H1 (cell line): ENCODE measurements at regions not wholly inside any gene's neighbourhood (a gene's known extent, or its start where the extent isn't known, plus 50 kb on each side); places are given as distances from the start of the nearest gene placed in this dataset.

Experiments used
- CTCF ChIA-PET: fragments of 300-600 bp; sonication (Branson Sonifier 250); formaldehyde crosslinking; loops from one replicate; lab custom pipeline; 2021; ENCODE audit not compliant: partially characterized antibody; lab: Charles Lee
- POLR2A ChIA-PET: fragments of 300-600 bp; sonication (Branson Sonifier 250); formaldehyde crosslinking; loops from one replicate; lab custom pipeline; 2021; ENCODE audit warnings: inconsistent platforms; ENCODE audit not compliant: partially characterized antibody; lab: Charles Lee
- DNase-seq, 2 experiments: peaks; one replicate each; pipeline versions ENCODE4 v3.0.0 to v3.0.0-alpha.2; 2010 to 2022; ENCODE audit warnings: low spot score in 2 of 2, low read depth in 1 of 2, mixed read lengths in 1 of 2
- FAIRE-seq: peaks from 2 replicates; lab custom pipeline; 2011; peaks lifted over from hg19 to GRCh38; lab: Jason Lieb, UNC
- H2AFZ ChIP-seq: 2 replicates; pipeline ENCODE4 v1.8.1; 2012; ENCODE audit warnings: low read length, inconsistent platforms
- H2AK5ac ChIP-seq: 2 replicates; pipeline ENCODE4 v1.6.1; 2013; ENCODE audit warnings: low read depth, low read length
- H2BK120ac ChIP-seq: replicated peaks from 2 replicates; pipeline ENCODE3; 2013; ENCODE audit warnings: low read depth, low read length, inconsistent platforms
- H2BK12ac ChIP-seq: 2 replicates; pipeline ENCODE4 v1.6.1; 2013; ENCODE audit warnings: low read depth, low read length
- H2BK15ac ChIP-seq: 2 replicates; pipeline ENCODE4 v1.6.1; 2013; ENCODE audit warnings: low read length
- H2BK20ac ChIP-seq: 2 replicates; pipeline ENCODE4 v1.6.1; 2013; ENCODE audit warnings: low read length
- H2BK5ac ChIP-seq: 2 replicates; pipeline ENCODE4 v1.6.1; 2013; ENCODE audit warnings: low read depth, low read length
- H3K14ac ChIP-seq: 2 replicates; pipeline ENCODE4 v1.6.1; 2013; ENCODE audit warnings: inconsistent platforms; ENCODE audit not compliant: insufficient read length
- H3K18ac ChIP-seq: 2 replicates; pipeline ENCODE4 v1.6.1; 2013; ENCODE audit warnings: low read length; ENCODE audit errors: extremely low read depth
- H3K23ac ChIP-seq: 2 replicates; pipeline ENCODE4 v1.6.1; 2013; ENCODE audit warnings: inconsistent platforms; ENCODE audit not compliant: insufficient read length
- H3K23me2 ChIP-seq: 2 replicates; pipeline ENCODE4 v1.6.1; 2013; ENCODE audit warnings: low read depth, low read length
- H3K27ac ChIP-seq: 2 replicates; pipeline ENCODE4 v1.6.1; 2011; ENCODE audit warnings: low read depth, low read length, inconsistent platforms
- H3K27me3 ChIP-seq, 4 experiments: replicated peaks in 1 of 4; 1 replicate in 1 of 4; 2 replicates in 3 of 4; pipeline versions ENCODE4 v1.6.1 to v1.8.1; 2011 to 2013; ENCODE audit warnings: low read length in 3 of 4, mild to moderate bottlenecking in 3 of 4, inconsistent platforms in 2 of 4, mixed read lengths in 2 of 4, moderate library complexity in 1 of 4; ENCODE audit not compliant: control insufficient read depth in 3 of 4, insufficient read depth in 3 of 4; ENCODE audit errors: extremely low read depth in 1 of 4
- H3K36me3 ChIP-seq, 4 experiments: 2 replicates each; pipeline versions ENCODE4 v1.6.1 to v1.8.1; 2011 to 2013; ENCODE audit warnings: mild to moderate bottlenecking in 4 of 4, low read length in 3 of 4, moderate library complexity in 2 of 4, control low read depth in 1 of 4, inconsistent platforms in 1 of 4; ENCODE audit not compliant: insufficient read depth in 4 of 4, control insufficient read depth in 2 of 4
- H3K4ac ChIP-seq: replicated peaks from 2 replicates; pipeline ENCODE3; 2013; ENCODE audit warnings: low read length, low read depth, mixed read lengths, inconsistent platforms; ENCODE audit not compliant: insufficient read length
- H3K4me1 ChIP-seq, 4 experiments: replicated peaks in 1 of 4; 1 replicate in 1 of 4; 2 replicates in 3 of 4; pipeline versions ENCODE4 v1.6.1 to v1.8.1; 2011 to 2013; ENCODE audit warnings: low read length in 3 of 4, inconsistent platforms in 2 of 4, mixed read lengths in 1 of 4; ENCODE audit not compliant: insufficient read depth in 4 of 4, control insufficient read depth in 3 of 4
- H3K4me2 ChIP-seq, 2 experiments: 2 replicates each; pipeline versions ENCODE4 v1.6.1 to v1.8.1; 2011 to 2013; ENCODE audit warnings: low read depth in 2 of 2, low read length in 2 of 2, control low read depth in 1 of 2, inconsistent platforms in 1 of 2, mild to moderate bottlenecking in 1 of 2; ENCODE audit not compliant: insufficient read depth in 1 of 2
- H3K4me3 ChIP-seq, 4 experiments: fragments of 200-600, 300-600 bp in 1 of 4; sonication (generic), shearing (Covaris generic), sonication (Bioruptor Twin) in 1 of 4; 2 replicates each; pipeline versions ENCODE4 v1.5.1 to v1.8.1; 2011 to 2016; ENCODE audit warnings: low read length in 4 of 4, low read depth in 3 of 4, control low read depth in 2 of 4, inconsistent platforms in 2 of 4, mild to moderate bottlenecking in 2 of 4, mixed read lengths in 1 of 4, moderate library complexity in 1 of 4; ENCODE audit not compliant: insufficient read depth in 2 of 4; ENCODE audit errors: extremely low read depth in 1 of 4
- H3K56ac ChIP-seq: replicated peaks from 2 replicates; pipeline ENCODE3; 2013; ENCODE audit warnings: low read depth, mild to moderate bottlenecking, mixed read lengths, low read length, inconsistent platforms; ENCODE audit not compliant: insufficient read length
- H3K79me1 ChIP-seq: 2 replicates; pipeline ENCODE4 v1.6.1; 2013; ENCODE audit warnings: low read depth, low read length, control low read depth
- H3K79me2 ChIP-seq, 2 experiments: 2 replicates each; pipeline versions ENCODE4 v1.6.1 to v1.8.1; 2012 to 2013; ENCODE audit warnings: low read length in 2 of 2, mild to moderate bottlenecking in 2 of 2, inconsistent platforms in 1 of 2; ENCODE audit not compliant: insufficient read depth in 2 of 2, control insufficient read depth in 1 of 2
- H3K9ac ChIP-seq, 4 experiments: replicated peaks in 1 of 4; 1 replicate in 1 of 4; 2 replicates in 3 of 4; pipeline versions ENCODE4 v1.6.1 to v1.8.1; 2011 to 2013; ENCODE audit warnings: low read depth in 3 of 4, low read length in 3 of 4, control low read depth in 2 of 4, mild to moderate bottlenecking in 2 of 4, moderate library complexity in 2 of 4, inconsistent platforms in 1 of 4; ENCODE audit errors: extremely low read depth in 1 of 4
- H3K9me3 ChIP-seq, 2 experiments: 2 replicates each; pipeline versions ENCODE4 v1.6.1 to v1.8.1; 2012 to 2013; ENCODE audit warnings: mild to moderate bottlenecking in 2 of 2, moderate library complexity in 2 of 2, control low read depth in 1 of 2, inconsistent platforms in 1 of 2, low read depth in 1 of 2, low read length in 1 of 2, mixed read lengths in 1 of 2; ENCODE audit not compliant: insufficient read depth in 2 of 2
- H4K20me1 ChIP-seq, 2 experiments: replicated peaks in 1 of 2; 2 replicates each; pipeline versions ENCODE3 to v1.8.1; 2011 to 2013; ENCODE audit warnings: inconsistent platforms in 2 of 2, low read length in 2 of 2, mild to moderate bottlenecking in 1 of 2; ENCODE audit not compliant: insufficient read depth in 2 of 2, control insufficient read depth in 1 of 2
- H4K5ac ChIP-seq: 2 replicates; pipeline ENCODE4 v1.6.1; 2013; ENCODE audit warnings: low read length, low read depth, mixed read lengths, inconsistent platforms; ENCODE audit not compliant: insufficient read length
- H4K8ac ChIP-seq: 2 replicates; pipeline ENCODE4 v1.8.0; 2013; ENCODE audit warnings: mild to moderate bottlenecking, moderate library complexity, low read length, inconsistent platforms; ENCODE audit not compliant: insufficient read depth; ENCODE audit errors: extremely low read depth
- H4K91ac ChIP-seq: replicated peaks from 2 replicates; pipeline ENCODE3; 2013; ENCODE audit warnings: low read length, mixed read lengths, inconsistent platforms; ENCODE audit not compliant: insufficient read length
- BRCA1 ChIP-seq: IDR thresholded peaks from 2 replicates; pipeline ENCODE4 v1.6.1; 2012; ENCODE audit warnings: low read depth, low read length, improper control_type of control experiment
- CBX5 ChIP-seq: fragments of 300-800, 300-1000 bp; sonication (generic); IDR thresholded peaks from 2 replicates; pipeline ENCODE4 v1.7.1; 2016; ENCODE audit warnings: antibody characterized with exemption, low read length, low read depth
- CREB1 ChIP-seq: IDR thresholded peaks from 2 replicates; pipeline ENCODE4 v1.6.1; 2012; ENCODE audit warnings: inconsistent platforms
- CTBP2 ChIP-seq: IDR thresholded peaks from 2 replicates; pipeline ENCODE4 v1.7.0; 2011; ENCODE audit warnings: borderline replicate concordance, mild to moderate bottlenecking, moderate library complexity, mixed read lengths, low read length; ENCODE audit not compliant: insufficient read depth, insufficient read length
- EZH2 ChIP-seq: fragments of 200-600 bp; sonication (generic); IDR thresholded peaks from 2 replicates; pipeline ENCODE4 v1.7.1; 2012; ENCODE audit warnings: low read depth, mild to moderate bottlenecking, moderate library complexity, low read length, inconsistent platforms; ENCODE audit not compliant: severe bottlenecking
- POLR2AphosphoS5 ChIP-seq: IDR thresholded peaks from 2 replicates; pipeline ENCODE4 v1.6.1; 2011; ENCODE audit warnings: low read depth, low read length
- RFX5 ChIP-seq: IDR thresholded peaks from 2 replicates; pipeline ENCODE4 v1.6.1; 2011; ENCODE audit warnings: low read depth, low read length, improper control_type of control experiment, borderline replicate concordance
- SUZ12 ChIP-seq: fragments of 200-600 bp; sonication (generic); IDR thresholded peaks from 2 replicates; pipeline ENCODE4 v1.6.1; 2012; ENCODE audit warnings: mild to moderate bottlenecking, inconsistent platforms, low read length, moderate library complexity, mixed read lengths
- TAF7 ChIP-seq: optimal IDR thresholded peaks from 2 replicates; pipeline ENCODE3; 2011; ENCODE audit warnings: low read depth, mild to moderate bottlenecking, inconsistent platforms, low read length, moderate library complexity, borderline replicate concordance
- YY1 ChIP-seq: IDR thresholded peaks from 2 replicates; pipeline ENCODE4 v1.6.1; 2011; ENCODE audit warnings: low read depth, mild to moderate bottlenecking, low read length
- ZNF274 ChIP-seq: IDR thresholded peaks from 2 replicates; pipeline ENCODE4 v1.7.0; 2012; ENCODE audit warnings: low read length, borderline replicate concordance; ENCODE audit errors: extremely low read depth
- WGBS, 2 experiments: shearing (Covaris generic) in 1 of 2; methylation state at CpG; one replicate each; pipeline versions ENCODE4 v1.1.6 to v1.1.7; 2013 to 2015; ENCODE audit warnings: low lambda C conversion rate in 2 of 2, mixed read lengths in 2 of 2, inconsistent platforms in 1 of 2, low coverage in 1 of 2, missing lambda C conversion rate in 1 of 2; ENCODE audit not compliant: insufficient replicate concordance in 2 of 2, insufficient coverage in 1 of 2, insufficient read length in 1 of 2; ENCODE audit errors: extremely low coverage in 1 of 2, missing lambda C conversion rate in 1 of 2; 5-methylcytosine and 5-hydroxymethylcytosine counted together
- TF ChIP-seq, protein P1 (sequence below), 3 experiments: IDR thresholded peaks; 1 replicate in 2 of 3; 2 replicates in 1 of 3; pipeline versions ENCODE4 v1.5.1 to v1.6.1; 2011; ENCODE audit warnings: low read length in 3 of 3, mild to moderate bottlenecking in 3 of 3, inconsistent platforms in 2 of 3, low read depth in 1 of 3, moderate library complexity in 1 of 3; ENCODE audit not compliant: insufficient read depth in 1 of 3; ENCODE audit errors: control extremely low read depth in 1 of 3

DNA sequence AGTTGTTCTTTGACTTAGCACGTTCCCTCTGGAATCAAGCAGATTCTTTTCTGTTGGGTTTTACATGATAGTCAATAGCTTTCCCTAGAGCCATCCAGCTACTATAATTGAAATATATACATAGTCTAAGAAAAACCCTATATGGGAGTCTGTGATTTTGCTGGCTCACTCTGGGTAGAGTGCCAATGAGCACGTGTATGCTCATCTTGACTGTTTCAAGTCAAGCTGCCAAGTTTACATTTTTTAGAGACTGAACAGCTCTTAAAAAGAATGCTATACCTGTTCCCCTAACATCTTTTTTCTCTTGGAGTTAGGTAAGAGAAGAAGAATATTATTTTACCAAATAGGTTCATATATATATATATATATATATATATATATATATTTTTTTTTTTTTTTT is 182.8 kb upstream of the NRIP1 start:
- peaks cover 0 to 5% (median 2%) of the 10 kb centered on the region in 4 experiments; a peak in 3 of 7 replicates for H3K4me1 ChIP-seq
- H3K23ac ChIP-seq = no peak overlapping the region
- H2BK15ac ChIP-seq = no peak overlapping the region
- peaks cover 0 to 14% (median 1%) of the 10 kb centered on the region in 4 experiments; a peak in 4 of 7 replicates for H3K27me3 ChIP-seq
- H4K20me1 ChIP-seq = no peaks in the 10 kb centered on the region
- no peak overlapping the region for H2BK20ac ChIP-seq
- no peak for DNase-seq
- H3K79me1 ChIP-seq = no peaks in the 10 kb centered on the region
- H4K91ac ChIP-seq = no peak overlapping the region
- WGBS, 2 experiments = 86% methylated on average over 2 of the region's 2 CpGs; no CpG with 5 or more reads in 1 of the 2 experiments
- H3K9ac ChIP-seq = no peak overlapping the region
- no peak overlapping the region for H3K4ac ChIP-seq
- H3K9me3 ChIP-seq = no peaks in the 10 kb centered on the region
- no peaks in the 10 kb centered on the region for H3K36me3 ChIP-seq
- H2AK5ac ChIP-seq = no peak overlapping the region
- H3K79me2 ChIP-seq = no peaks in the 10 kb centered on the region
- H2BK120ac ChIP-seq = no peak overlapping the region
- no peak overlapping the region for H4K8ac ChIP-seq
- ChIA-PET CTCF (interaction anchor here (1.8 kb wide), 1 partner anchor 26 kb away, joined by 3 read pairs; no protein-coding TSS in a partner anchor), POLR2A (interaction anchor here (0.7 to 1.5 kb wide), 2 partner anchors 26 to 251 kb away, joined by 4 read pairs; no protein-coding TSS in a partner anchor)
- H2AFZ ChIP-seq = no peak overlapping the region
- no peak for FAIRE-seq
- no peak overlapping the region for H2BK12ac ChIP-seq
- no peak overlapping the region for H3K18ac ChIP-seq
- H3K27ac ChIP-seq = no peak overlapping the region
- no peak overlapping the region for H3K4me3 ChIP-seq
- no peak overlapping the region for H2BK5ac ChIP-seq
- H4K5ac ChIP-seq = no peak overlapping the region
- TF ChIP-seq SUZ12 (no peak), CBX5 (no peak), BRCA1 (no peak), TAF7 (no peak), CREB1 (no peak), YY1 (no peak), ZNF274 (no peak), EZH2 (no peak), CTBP2 (no peak), RFX5 (no peak), POLR2AphosphoS5 (no peak)
- TF ChIP-seq, protein P1, sequence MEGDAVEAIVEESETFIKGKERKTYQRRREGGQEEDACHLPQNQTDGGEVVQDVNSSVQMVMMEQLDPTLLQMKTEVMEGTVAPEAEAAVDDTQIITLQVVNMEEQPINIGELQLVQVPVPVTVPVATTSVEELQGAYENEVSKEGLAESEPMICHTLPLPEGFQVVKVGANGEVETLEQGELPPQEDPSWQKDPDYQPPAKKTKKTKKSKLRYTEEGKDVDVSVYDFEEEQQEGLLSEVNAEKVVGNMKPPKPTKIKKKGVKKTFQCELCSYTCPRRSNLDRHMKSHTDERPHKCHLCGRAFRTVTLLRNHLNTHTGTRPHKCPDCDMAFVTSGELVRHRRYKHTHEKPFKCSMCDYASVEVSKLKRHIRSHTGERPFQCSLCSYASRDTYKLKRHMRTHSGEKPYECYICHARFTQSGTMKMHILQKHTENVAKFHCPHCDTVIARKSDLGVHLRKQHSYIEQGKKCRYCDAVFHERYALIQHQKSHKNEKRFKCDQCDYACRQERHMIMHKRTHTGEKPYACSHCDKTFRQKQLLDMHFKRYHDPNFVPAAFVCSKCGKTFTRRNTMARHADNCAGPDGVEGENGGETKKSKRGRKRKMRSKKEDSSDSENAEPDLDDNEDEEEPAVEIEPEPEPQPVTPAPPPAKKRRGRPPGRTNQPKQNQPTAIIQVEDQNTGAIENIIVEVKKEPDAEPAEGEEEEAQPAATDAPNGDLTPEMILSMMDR (IDR thresholded peaks at IDR 0.05; ENCODE audit: control extremely low read depth in 1 of 3, insufficient read depth in 1 of 3, low read depth in 1 of 3, low read length in 3 of 3) = no peak
- no peaks in the 10 kb centered on the region for H3K23me2 ChIP-seq
- no peak overlapping the region for H3K56ac ChIP-seq
- no peak overlapping the region for H3K4me2 ChIP-seq
- H3K14ac ChIP-seq = no peak overlapping the region
